MM.1S (cell line): ENCODE measurements at regions not wholly inside any gene's neighbourhood (a gene's known extent, or its start where the extent isn't known, plus 50 kb on each side); places are given as distances from the start of the nearest gene placed in this dataset.

ENCODE experiments used
- DNase-seq: peaks from one replicate; pipeline ENCODE4 v3.0.0-alpha.2; 2015
- H2AFZ ChIP-seq: fragments of 300-600 bp; sonication (generic); 2 replicates; pipeline ENCODE4 v1.6.0; 2016; ENCODE audit warnings: antibody characterized with exemption, low read length
- H3F3A ChIP-seq: fragments of 300-600 bp; sonication (generic); 2 replicates; pipeline ENCODE4 v1.6.1; 2016; ENCODE audit warnings: mild to moderate bottlenecking, antibody characterized with exemption, low read length, moderate library complexity, mixed read lengths; ENCODE audit not compliant: insufficient read depth
- H3K27ac ChIP-seq: fragments of 300-600 bp; sonication (generic); 2 replicates; pipeline ENCODE4 v1.5.1; 2016; ENCODE audit warnings: mild to moderate bottlenecking, low read length
- H3K27me3 ChIP-seq: fragments of 300-600 bp; sonication (generic); replicated peaks from 2 replicates; pipeline ENCODE4 v1.6.0; 2016; ENCODE audit warnings: low read length; ENCODE audit not compliant: insufficient read depth
- H3K36me3 ChIP-seq: fragments of 300-600 bp; sonication (generic); replicated peaks from 2 replicates; pipeline ENCODE4 v1.6.1; 2016; ENCODE audit warnings: mild to moderate bottlenecking, low read length, mixed read lengths; ENCODE audit not compliant: insufficient read depth
- H3K4me1 ChIP-seq: fragments of 300-600 bp; sonication (generic); 2 replicates; pipeline ENCODE4 v1.6.1; 2016; ENCODE audit warnings: low read length, mixed read lengths
- H3K4me2 ChIP-seq: fragments of 300-600 bp; sonication (generic); 2 replicates; pipeline ENCODE4 v1.6.0; 2016; ENCODE audit warnings: low read depth, low read length
- H3K4me3 ChIP-seq: fragments of 300-600 bp; sonication (generic); 2 replicates; pipeline ENCODE4 v1.5.1; 2016; ENCODE audit warnings: low read length, mixed read lengths
- H3K79me2 ChIP-seq: fragments of 300-600 bp; sonication (generic); 2 replicates; pipeline ENCODE4 v1.6.1; 2016; ENCODE audit warnings: mixed run types, low read length, mixed read lengths
- H3K9ac ChIP-seq: fragments of 300-600 bp; sonication (generic); 2 replicates; pipeline ENCODE4 v1.6.1; 2016; ENCODE audit warnings: low read length, mixed read lengths
- H3K9me2 ChIP-seq: fragments of 300-600 bp; sonication (generic); replicated peaks from 2 replicates; pipeline ENCODE4 v1.6.1; 2016; ENCODE audit warnings: mild to moderate bottlenecking, low read length, mixed read lengths; ENCODE audit not compliant: insufficient read depth
- H3K9me3 ChIP-seq: fragments of 300-600 bp; sonication (generic); replicated peaks from 2 replicates; pipeline ENCODE4 v1.6.1; 2016; ENCODE audit warnings: mild to moderate bottlenecking, low read length, mixed read lengths; ENCODE audit not compliant: insufficient read depth
- H4K20me1 ChIP-seq: fragments of 300-600 bp; sonication (generic); 2 replicates; pipeline ENCODE4 v1.6.1; 2016; ENCODE audit warnings: mild to moderate bottlenecking, low read length, moderate library complexity, mixed read lengths; ENCODE audit not compliant: insufficient read depth
- CTCF ChIP-seq: fragments of 300-600 bp; sonication (generic); IDR thresholded peaks from 2 replicates; pipeline ENCODE4 v1.5.1; 2016; ENCODE audit warnings: antibody characterized with exemption, low read length, mixed read lengths
- EZH2 ChIP-seq: fragments of 300-600 bp; sonication (generic); optimal IDR thresholded peaks from 2 replicates; pipeline ENCODE3; 2017; ENCODE audit warnings: low read depth, mild to moderate bottlenecking, antibody characterized with exemption, low read length, mixed read lengths
- EZH2phosphoT487 ChIP-seq: fragments of 300-600 bp; sonication (generic); IDR thresholded peaks from 2 replicates; pipeline ENCODE4 v1.6.1; 2018; ENCODE audit warnings: antibody characterized with exemption, low read length

DNA sequence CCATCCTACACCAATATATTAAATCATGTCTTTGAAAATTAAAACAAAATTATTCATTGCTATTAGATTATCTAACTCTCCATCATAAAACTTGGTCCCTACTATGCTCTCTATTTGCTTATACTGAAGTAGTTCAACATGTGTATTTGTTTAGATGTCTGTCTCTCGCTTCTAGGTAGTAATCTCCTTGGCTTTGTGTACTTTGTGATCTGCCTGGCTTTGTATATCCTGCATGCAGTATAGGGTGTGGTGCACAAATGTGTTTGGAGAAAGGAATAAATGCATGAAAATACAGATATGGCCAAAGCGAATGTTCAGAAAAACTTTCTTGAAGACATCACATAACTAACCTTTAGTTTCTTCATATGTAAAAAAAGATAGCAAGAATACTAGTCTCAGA is 246.6 kb upstream of the LRFN5 start:
- TF ChIP-seq EZH2 (no peak), CTCF (no peak), EZH2phosphoT487 (no peak)
- H3K27ac ChIP-seq = no peak overlapping the region
- no peaks in the 10 kb centered on the region for H4K20me1 ChIP-seq
- H2AFZ ChIP-seq = no peak overlapping the region
- H3K4me2 ChIP-seq = no peak overlapping the region
- no peaks in the 10 kb centered on the region for H3K9me2 ChIP-seq
- H3K9me3 ChIP-seq = no peaks in the 10 kb centered on the region
- no peaks in the 10 kb centered on the region for H3K27me3 ChIP-seq
- no peak for DNase-seq
- H3K4me1 ChIP-seq = no peaks in the 10 kb centered on the region
- H3K79me2 ChIP-seq = no peaks in the 10 kb centered on the region
- no peak overlapping the region for H3K9ac ChIP-seq
- no peak overlapping the region for H3K4me3 ChIP-seq
- no peaks in the 10 kb centered on the region for H3F3A ChIP-seq
- no peaks in the 10 kb centered on the region for H3K36me3 ChIP-seq

DNA sequence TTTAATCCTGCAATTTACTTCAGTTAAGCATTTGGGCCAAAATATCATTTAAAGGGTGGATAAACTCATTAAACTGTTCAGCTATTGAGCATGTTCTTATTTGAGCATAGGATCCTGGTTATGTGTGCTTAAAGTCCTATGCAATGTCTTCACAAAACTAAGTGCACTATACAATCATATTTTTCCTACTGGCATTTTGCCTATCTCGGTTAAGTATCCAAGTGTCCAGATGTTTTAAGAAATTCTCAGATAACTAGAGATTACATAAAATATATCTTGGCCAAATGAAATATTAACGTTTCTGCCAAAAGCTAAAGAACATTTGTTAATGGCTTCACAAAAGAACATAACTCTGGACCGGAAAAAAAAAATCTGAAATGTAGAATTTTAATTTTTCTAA is 250.8 kb upstream of the LRFN5 start:
- TF ChIP-seq CTCF (no peak), EZH2 (no peak), EZH2phosphoT487 (no peak)
- Histone ChIP-seq H3K79me2 (no peaks in the 10 kb centered on the region), H3K27me3 (no peaks in the 10 kb centered on the region), H3K36me3 (no peaks in the 10 kb centered on the region), H3K4me2 (no peak overlapping the region), H3F3A (no peaks in the 10 kb centered on the region), H3K4me1 (no peaks in the 10 kb centered on the region), H4K20me1 (no peaks in the 10 kb centered on the region), H3K4me3 (no peak overlapping the region), H3K9ac (no peak overlapping the region), H3K27ac (no peak overlapping the region), H2AFZ (no peak overlapping the region), H3K9me2 (no peaks in the 10 kb centered on the region), H3K9me3 (no peaks in the 10 kb centered on the region)
- DNase-seq = no peak

DNA sequence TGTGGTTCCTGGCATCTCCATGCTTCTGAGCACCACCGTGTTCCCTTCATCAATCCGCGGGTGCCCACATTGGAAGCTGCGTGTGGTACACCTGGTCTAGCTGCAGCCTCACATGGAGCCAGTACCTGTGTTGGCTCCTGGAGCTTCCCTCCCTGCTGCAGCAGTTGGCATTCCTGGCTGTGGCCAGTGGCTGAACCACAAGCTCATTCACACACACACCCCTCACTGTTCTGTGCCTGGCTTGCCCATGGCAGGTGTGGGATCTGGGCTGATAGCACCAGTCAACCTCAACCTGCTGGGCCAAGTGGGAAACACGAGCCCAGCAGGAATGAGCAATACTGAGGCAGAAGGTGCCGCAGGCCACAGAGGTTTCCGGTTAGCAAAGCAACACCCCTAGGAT is 256.2 kb upstream of the LRFN5 start:
- Histone ChIP-seq H3K4me1 (no peaks in the 10 kb centered on the region), H3K9me3 (no peaks in the 10 kb centered on the region), H2AFZ (no peak overlapping the region), H3K79me2 (no peaks in the 10 kb centered on the region), H3K9ac (no peak overlapping the region), H3K36me3 (no peaks in the 10 kb centered on the region), H3K4me3 (no peak overlapping the region), H3K9me2 (no peaks in the 10 kb centered on the region), H3F3A (no peaks in the 10 kb centered on the region), H3K27ac (no peak overlapping the region), H3K4me2 (no peak overlapping the region), H3K27me3 (no peaks in the 10 kb centered on the region), H4K20me1 (no peaks in the 10 kb centered on the region)
- no peak for DNase-seq
- TF ChIP-seq EZH2phosphoT487 (no peak), EZH2 (no peak), CTCF (no peak)
